SU-DHL-6 (cell line): ENCODE measurements at regions not wholly inside any gene's neighbourhood (a gene's known extent, or its start where the extent isn't known, plus 50 kb on each side); places are given as distances from the start of the nearest gene placed in this dataset.

ENCODE experiments used
- H2AFZ ChIP-seq: fragments of 200-600 bp; sonication (generic); 2 replicates; pipeline ENCODE4 v1.6.1; 2014; ENCODE audit warnings: low read depth, mild to moderate bottlenecking, moderate library complexity, mixed read lengths, antibody characterized with exemption, low read length; ENCODE audit not compliant: severe bottlenecking
- H3F3A ChIP-seq: fragments of 200-600 bp; shearing (Covaris generic); 2 replicates; pipeline ENCODE4 v1.6.0; 2016; ENCODE audit warnings: antibody characterized with exemption, mild to moderate bottlenecking; ENCODE audit not compliant: insufficient read depth
- H3K27ac ChIP-seq: fragments of 200-600 bp; sonication (generic); 2 replicates; pipeline ENCODE4 v1.5.1; 2016; ENCODE audit warnings: low read depth, mild to moderate bottlenecking, low read length, moderate library complexity, mixed read lengths
- H3K27me3 ChIP-seq: fragments of 200-600 bp; sonication (generic), shearing (Covaris generic); 2 replicates; pipeline ENCODE4 v1.6.0; 2014; ENCODE audit warnings: mild to moderate bottlenecking, low read length
- H3K36me3 ChIP-seq: fragments of 200-600 bp; sonication (generic); 2 replicates; pipeline ENCODE4 v1.6.1; 2014; ENCODE audit warnings: mild to moderate bottlenecking, low read length, mixed read lengths
- H3K4me2 ChIP-seq: fragments of 300-600, 200-600 bp; shearing (Covaris generic), sonication (generic); 2 replicates; pipeline ENCODE4 v1.6.0; 2014; ENCODE audit warnings: low read length, low read depth, mild to moderate bottlenecking; ENCODE audit not compliant: poor library complexity, severe bottlenecking
- H3K4me3 ChIP-seq: fragments of 200-600 bp; sonication (generic); 2 replicates; pipeline ENCODE4 v1.5.1; 2014; ENCODE audit warnings: antibody characterized with exemption, low read length, mild to moderate bottlenecking, mixed read lengths; ENCODE audit not compliant: insufficient read depth, poor library complexity, severe bottlenecking
- H3K79me2 ChIP-seq: fragments of 200-600 bp; sonication (generic); 2 replicates; pipeline ENCODE4 v1.6.1; 2014; ENCODE audit warnings: mild to moderate bottlenecking, low read length, moderate library complexity; ENCODE audit not compliant: insufficient read depth
- H3K9ac ChIP-seq: fragments of 200-600 bp; sonication (generic); 2 replicates; pipeline ENCODE4 v1.7.0; 2014; ENCODE audit warnings: mild to moderate bottlenecking, low read length
- H3K9me2 ChIP-seq: fragments of 200-600 bp; sonication (generic); replicated peaks from 2 replicates; pipeline ENCODE4 v1.6.1; 2014; ENCODE audit warnings: low read length; ENCODE audit not compliant: insufficient read depth
- H3K9me3 ChIP-seq: fragments of 200-600 bp; sonication (generic); 2 replicates; pipeline ENCODE4 v1.6.1; 2014; ENCODE audit warnings: low read length, mixed read lengths; ENCODE audit not compliant: insufficient read depth
- H4K20me1 ChIP-seq: fragments of 200-600 bp; sonication (generic); 2 replicates; pipeline ENCODE4 v1.6.1; 2014; ENCODE audit warnings: low read depth, mild to moderate bottlenecking, antibody characterized with exemption, low read length, moderate library complexity, mixed read lengths
- CTCF ChIP-seq: fragments of 200-600 bp; sonication (generic); IDR thresholded peaks from one replicate; pipeline ENCODE4 v1.5.1; 2017; ENCODE audit warnings: antibody characterized with exemption, mild to moderate bottlenecking, low read length, moderate library complexity; ENCODE audit not compliant: insufficient read depth, poor library complexity, severe bottlenecking
- EZH2phosphoT487 ChIP-seq: fragments of 200-600 bp; sonication (generic), shearing (Covaris generic); conservative IDR thresholded peaks from 2 replicates; pipeline ENCODE4 v1.6.1; 2018; ENCODE audit warnings: mild to moderate bottlenecking, antibody characterized with exemption, low read length, moderate library complexity, mixed read lengths

GRCh38 chr3:88220126-88220525 is 70.4 kb downstream of the C3orf38 start:
- TF ChIP-seq EZH2phosphoT487 (no peak), CTCF (no peak)
- Histone ChIP-seq H3K4me3 (no peak overlapping the region), H3K27ac (no peak overlapping the region)

GRCh38 chr3:88221726-88222125 is 72.0 kb downstream of the C3orf38 start:
- H3K9me3 ChIP-seq, result no peaks in the 10 kb centered on the region; the same call in 1 of the 2 replicates
- no peaks in the 10 kb centered on the region for H3K27me3 ChIP-seq
- no peak overlapping the region for H3K4me3 ChIP-seq
- H3K9ac ChIP-seq, result no peak overlapping the region
- H3K27ac ChIP-seq, result no peak overlapping the region
- H3F3A ChIP-seq, result no peaks in the 10 kb centered on the region
- H2AFZ ChIP-seq, result no peak overlapping the region
- H3K9me2 ChIP-seq, result no peaks in the 10 kb centered on the region
- H4K20me1 ChIP-seq, result no peaks in the 10 kb centered on the region
- H3K36me3 ChIP-seq, result no peaks in the 10 kb centered on the region
- TF ChIP-seq EZH2phosphoT487 (no peak), CTCF (no peak)
- H3K4me2 ChIP-seq, result no peak overlapping the region
- H3K79me2 ChIP-seq, result no peaks in the 10 kb centered on the region

More at GRCh38 chr3:88220126-88220525, 70.4 kb downstream of the C3orf38 start:
- H3K79me2 ChIP-seq, result no peaks in the 10 kb centered on the region
- no peaks in the 10 kb centered on the region for H3K9me2 ChIP-seq
- H2AFZ ChIP-seq, result no peak overlapping the region
- H3K36me3 ChIP-seq, result no peaks in the 10 kb centered on the region
- H3K27me3 ChIP-seq, result no peaks in the 10 kb centered on the region
- H3K9me3 ChIP-seq, result no peaks in the 10 kb centered on the region
- H4K20me1 ChIP-seq, result no peaks in the 10 kb centered on the region
- no peaks in the 10 kb centered on the region for H3F3A ChIP-seq
- no peak overlapping the region for H3K4me2 ChIP-seq
- H3K9ac ChIP-seq, result no peak overlapping the region

GRCh38 chr3:88222343-88222742 is 72.6 kb downstream of the C3orf38 start:
- Histone ChIP-seq H3K9ac (no peak overlapping the region), H2AFZ (no peak overlapping the region), H3F3A (no peaks in the 10 kb centered on the region), H3K79me2 (no peaks in the 10 kb centered on the region), H3K4me3 (no peak overlapping the region), H3K27me3 (no peaks in the 10 kb centered on the region), H3K36me3 (no peaks in the 10 kb centered on the region), H3K27ac (no peak overlapping the region), H3K9me3 (no peaks in the 10 kb centered on the region; the same call in 1 of the 2 replicates), H3K9me2 (no peaks in the 10 kb centered on the region), H4K20me1 (no peaks in the 10 kb centered on the region), H3K4me2 (no peak overlapping the region)
- TF ChIP-seq EZH2phosphoT487 (no peak), CTCF (no peak)
